ENCODE measurements at regions not wholly inside any gene's neighbourhood (a gene's known extent, or its start where the extent isn't known, plus 50 kb on each side); places are given as distances from the start of the nearest gene placed in this dataset.
A peak's percentile ranks its signal among the peaks of the same experiment; 100 is the strongest.

GRCh38 chr3:43971486-43971885 lies 270.2 kb upstream of the TOPAZ1 start:
- Mint-ChIP-seq H3K27me3 (ENCODE audit: insufficient read depth, low read depth, poor library complexity) (peaks cover 7% of the 10 kb centered on the region), H3K4me1 (peaks cover 60% of the 10 kb centered on the region), H3K9me3 (peaks cover 10% of the 10 kb centered on the region), H3K4me3 (no peak overlapping the region), H3K36me3 (ENCODE audit: low read depth) (peaks cover 8% of the 10 kb centered on the region; the same call in 2 of the 3 replicates), H3K27ac (0 out of 2 replicates have a peak overlapping the region, but pooled peaks have one; percentile 31)
- Histone ChIP-seq H3K36me3 (ENCODE audit: insufficient read depth) (no peaks in the 10 kb centered on the region), H3K9me2 (ENCODE audit: insufficient read depth) (no peaks in the 10 kb centered on the region), H3K4me1 (ENCODE audit: insufficient read depth) (peaks cover 49% of the 10 kb centered on the region), H2AFZ (no peak overlapping the region), H4K20me1 (replicated peaks; ENCODE audit: insufficient read depth) (no peaks in the 10 kb centered on the region), H3K79me2 (replicated peaks; ENCODE audit: insufficient read depth) (no peaks in the 10 kb centered on the region), H3F3A (replicated peaks; ENCODE audit: low read depth) (no peaks in the 10 kb centered on the region), H3K4me3 (no peak overlapping the region), H3K4me2 (no peak overlapping the region), H3K27me3 (ENCODE audit: insufficient read depth) (no peaks in the 10 kb centered on the region), H3K27ac (ENCODE audit: low read depth) (no peak overlapping the region)
- no peak for ATAC-seq
- TF ChIP-seq EZH2phosphoT487 (IDR thresholded peaks at IDR 0.05; ENCODE audit: unreplicated experiment) (no peak), ZNF331 (CRISPR knock-in tag; IDR thresholded peaks at IDR 0.05; ENCODE audit: low read depth) (no peak), EZH2 (IDR thresholded peaks at IDR 0.05; ENCODE audit: low read depth, unreplicated experiment) (no peak), POLR2AphosphoS5 (IDR thresholded peaks at IDR 0.05; ENCODE audit: low read depth) (no peak), NANOG (IDR thresholded peaks at IDR 0.05; ENCODE audit: borderline replicate concordance) (no peak), JUNB (IDR thresholded peaks at IDR 0.05; ENCODE audit: unreplicated experiment) (no peak), ZNF462 (CRISPR knock-in tag; IDR thresholded peaks at IDR 0.05) (no peak), CREB1 (CRISPR knock-in tag; IDR thresholded peaks at IDR 0.05; ENCODE audit: low read depth) (no peak), ZNF114 (CRISPR knock-in tag; IDR thresholded peaks at IDR 0.05) (no peak), STAT1 (IDR thresholded peaks at IDR 0.05; ENCODE audit: unreplicated experiment) (no peak)
- TF ChIP-seq, protein P1, sequence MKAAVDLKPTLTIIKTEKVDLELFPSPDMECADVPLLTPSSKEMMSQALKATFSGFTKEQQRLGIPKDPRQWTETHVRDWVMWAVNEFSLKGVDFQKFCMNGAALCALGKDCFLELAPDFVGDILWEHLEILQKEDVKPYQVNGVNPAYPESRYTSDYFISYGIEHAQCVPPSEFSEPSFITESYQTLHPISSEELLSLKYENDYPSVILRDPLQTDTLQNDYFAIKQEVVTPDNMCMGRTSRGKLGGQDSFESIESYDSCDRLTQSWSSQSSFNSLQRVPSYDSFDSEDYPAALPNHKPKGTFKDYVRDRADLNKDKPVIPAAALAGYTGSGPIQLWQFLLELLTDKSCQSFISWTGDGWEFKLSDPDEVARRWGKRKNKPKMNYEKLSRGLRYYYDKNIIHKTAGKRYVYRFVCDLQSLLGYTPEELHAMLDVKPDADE (IDR thresholded peaks at IDR 0.05): no peak
- TF ChIP-seq, protein P2, sequence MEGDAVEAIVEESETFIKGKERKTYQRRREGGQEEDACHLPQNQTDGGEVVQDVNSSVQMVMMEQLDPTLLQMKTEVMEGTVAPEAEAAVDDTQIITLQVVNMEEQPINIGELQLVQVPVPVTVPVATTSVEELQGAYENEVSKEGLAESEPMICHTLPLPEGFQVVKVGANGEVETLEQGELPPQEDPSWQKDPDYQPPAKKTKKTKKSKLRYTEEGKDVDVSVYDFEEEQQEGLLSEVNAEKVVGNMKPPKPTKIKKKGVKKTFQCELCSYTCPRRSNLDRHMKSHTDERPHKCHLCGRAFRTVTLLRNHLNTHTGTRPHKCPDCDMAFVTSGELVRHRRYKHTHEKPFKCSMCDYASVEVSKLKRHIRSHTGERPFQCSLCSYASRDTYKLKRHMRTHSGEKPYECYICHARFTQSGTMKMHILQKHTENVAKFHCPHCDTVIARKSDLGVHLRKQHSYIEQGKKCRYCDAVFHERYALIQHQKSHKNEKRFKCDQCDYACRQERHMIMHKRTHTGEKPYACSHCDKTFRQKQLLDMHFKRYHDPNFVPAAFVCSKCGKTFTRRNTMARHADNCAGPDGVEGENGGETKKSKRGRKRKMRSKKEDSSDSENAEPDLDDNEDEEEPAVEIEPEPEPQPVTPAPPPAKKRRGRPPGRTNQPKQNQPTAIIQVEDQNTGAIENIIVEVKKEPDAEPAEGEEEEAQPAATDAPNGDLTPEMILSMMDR (conservative IDR thresholded peaks at IDR 0.05; ENCODE audit: low read depth in 2 of 2): no peak
- TF ChIP-seq, protein P3, sequence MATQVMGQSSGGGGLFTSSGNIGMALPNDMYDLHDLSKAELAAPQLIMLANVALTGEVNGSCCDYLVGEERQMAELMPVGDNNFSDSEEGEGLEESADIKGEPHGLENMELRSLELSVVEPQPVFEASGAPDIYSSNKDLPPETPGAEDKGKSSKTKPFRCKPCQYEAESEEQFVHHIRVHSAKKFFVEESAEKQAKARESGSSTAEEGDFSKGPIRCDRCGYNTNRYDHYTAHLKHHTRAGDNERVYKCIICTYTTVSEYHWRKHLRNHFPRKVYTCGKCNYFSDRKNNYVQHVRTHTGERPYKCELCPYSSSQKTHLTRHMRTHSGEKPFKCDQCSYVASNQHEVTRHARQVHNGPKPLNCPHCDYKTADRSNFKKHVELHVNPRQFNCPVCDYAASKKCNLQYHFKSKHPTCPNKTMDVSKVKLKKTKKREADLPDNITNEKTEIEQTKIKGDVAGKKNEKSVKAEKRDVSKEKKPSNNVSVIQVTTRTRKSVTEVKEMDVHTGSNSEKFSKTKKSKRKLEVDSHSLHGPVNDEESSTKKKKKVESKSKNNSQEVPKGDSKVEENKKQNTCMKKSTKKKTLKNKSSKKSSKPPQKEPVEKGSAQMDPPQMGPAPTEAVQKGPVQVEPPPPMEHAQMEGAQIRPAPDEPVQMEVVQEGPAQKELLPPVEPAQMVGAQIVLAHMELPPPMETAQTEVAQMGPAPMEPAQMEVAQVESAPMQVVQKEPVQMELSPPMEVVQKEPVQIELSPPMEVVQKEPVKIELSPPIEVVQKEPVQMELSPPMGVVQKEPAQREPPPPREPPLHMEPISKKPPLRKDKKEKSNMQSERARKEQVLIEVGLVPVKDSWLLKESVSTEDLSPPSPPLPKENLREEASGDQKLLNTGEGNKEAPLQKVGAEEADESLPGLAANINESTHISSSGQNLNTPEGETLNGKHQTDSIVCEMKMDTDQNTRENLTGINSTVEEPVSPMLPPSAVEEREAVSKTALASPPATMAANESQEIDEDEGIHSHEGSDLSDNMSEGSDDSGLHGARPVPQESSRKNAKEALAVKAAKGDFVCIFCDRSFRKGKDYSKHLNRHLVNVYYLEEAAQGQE (IDR thresholded peaks at IDR 0.05; ENCODE audit: unreplicated experiment): no peak
- no peak for DNase-seq (ENCODE audit: low spot score)
